HepG2 (cell line): ENCODE measurements at regions not wholly inside any gene's neighbourhood (a gene's known extent, or its start where the extent isn't known, plus 50 kb on each side); places are given as distances from the start of the nearest gene placed in this dataset.
"Not testable (repeated sequence)": the region's sequence is repeated elsewhere in the genome, so short reads cannot be mapped to it uniquely, and the experiment has no call there.

Experiments used
- ATAC-seq: fragments of 200-7000 bp; cut with Tn5 transposase; 3 replicates; pipeline ENCODE4 v1.9.1; 2020; ENCODE audit warnings: mild to moderate bottlenecking, moderate library complexity
- BruUV-seq: library from RNA; stranded (reverse); fragments of 400-500 nt; replicated peaks from 2 replicates; lab custom pipeline; 2021; lab: Mats Ljungman, UMichigan
- CTCF ChIA-PET: fragments of 300-600 bp; formaldehyde crosslinking; extraction: SDS; loops from one replicate; lab custom pipeline; 2021; ENCODE audit warnings: low total read pairs, inconsistent platforms, low intra/inter-chr PET ratio; lab: Yijun Ruan, JAX
- POLR2A ChIA-PET: fragments of 350-600 bp; sonication (Branson Sonifier 250); formaldehyde crosslinking; loops from one replicate; lab custom pipeline; 2020; ENCODE audit warnings: antibody characterized with exemption, inconsistent platforms; lab: Yijun Ruan, JAX
- DNase-seq: peaks from one replicate; pipeline ENCODE4 v3.0.0-alpha.2; 2015; ENCODE audit warnings: low spot score
- FAIRE-seq: peaks from 3 replicates; lab custom pipeline; 2011; peaks lifted over from hg19 to GRCh38; lab: Jason Lieb, UNC
- H2AFZ ChIP-seq: one replicate; pipeline ENCODE4 v1.6.1; 2011; ENCODE audit warnings: low read length, inconsistent platforms
- H3K27ac ChIP-seq: fragments of 300-600 bp; 3 replicates; pipeline ENCODE4 v1.8.0; 2011; ENCODE audit warnings: mixed run types, mild to moderate bottlenecking, mixed read lengths, low read length, inconsistent platforms; ENCODE audit not compliant: insufficient read depth; ENCODE audit errors: extremely low read length
- H3K27me3 ChIP-seq, 2 experiments: fragments of 200-600 bp in 1 of 2; 2 replicates in 1 of 2; 3 replicates in 1 of 2; pipeline versions ENCODE4 v1.6.0 to v1.8.0; 2011; ENCODE audit warnings: low read length in 2 of 2, mild to moderate bottlenecking in 2 of 2, moderate library complexity in 2 of 2, inconsistent platforms in 1 of 2; ENCODE audit not compliant: insufficient read depth in 2 of 2, control insufficient read depth in 1 of 2
- H3K36me3 ChIP-seq, 2 experiments: fragments of 200-600 bp in 1 of 2; replicated peaks in 1 of 2; 2 replicates in 1 of 2; 3 replicates in 1 of 2; pipeline versions ENCODE4 v1.5.1 to v1.8.0; 2011; ENCODE audit warnings: low read length in 2 of 2, inconsistent platforms in 1 of 2; ENCODE audit not compliant: insufficient read depth in 2 of 2, control insufficient read depth in 1 of 2
- H3K4me1 ChIP-seq: 2 replicates; pipeline ENCODE4 v1.5.1; 2012; ENCODE audit warnings: low read length, inconsistent platforms; ENCODE audit not compliant: insufficient read depth
- H3K4me2 ChIP-seq: 2 replicates; pipeline ENCODE4 v1.6.0; 2011; ENCODE audit warnings: low read depth, low read length, inconsistent platforms
- H3K4me3 ChIP-seq, 3 experiments: fragments of 200-600 bp in 1 of 3; sonication (generic), shearing (Covaris generic) in 1 of 3; replicated peaks in 1 of 3; 2 replicates each; pipeline ENCODE4 v1.5.1; 2011 to 2016; ENCODE audit warnings: low read length in 3 of 3, inconsistent platforms in 2 of 3, low read depth in 2 of 3, mild to moderate bottlenecking in 2 of 3, control low read depth in 1 of 3, mixed read lengths in 1 of 3; ENCODE audit not compliant: insufficient read depth in 1 of 3
- H3K79me2 ChIP-seq: one replicate; pipeline ENCODE4 v1.6.1; 2011; ENCODE audit warnings: low read length, inconsistent platforms; ENCODE audit not compliant: insufficient read depth
- H3K9ac ChIP-seq: 2 replicates; pipeline ENCODE4 v1.6.0; 2011; ENCODE audit warnings: mild to moderate bottlenecking, low read depth, low read length, inconsistent platforms; ENCODE audit not compliant: insufficient read depth
- H3K9me3 ChIP-seq: 2 replicates; pipeline ENCODE4 v1.5.1; 2012; ENCODE audit warnings: mild to moderate bottlenecking, low read length
- H4K20me1 ChIP-seq: 2 replicates; pipeline ENCODE4 v1.6.0; 2011; ENCODE audit warnings: inconsistent platforms, mild to moderate bottlenecking, low read length, moderate library complexity; ENCODE audit not compliant: insufficient read depth
- ARID3A ChIP-seq: IDR thresholded peaks from 2 replicates; pipeline ENCODE4 v1.6.1; 2012; ENCODE audit warnings: low read depth, low read length, improper control_type of control experiment
- CEBPZ ChIP-seq: IDR thresholded peaks from 2 replicates; pipeline ENCODE4 v1.6.1; 2012; ENCODE audit warnings: low read length, improper control_type of control experiment
- CTCF ChIP-seq: sonication (generic); formaldehyde crosslinking; IDR thresholded peaks from 2 replicates; pipeline ENCODE4 v1.5.0; 2020; ENCODE audit warnings: mild to moderate bottlenecking, missing genetic modification reagents, moderate library complexity
- MEF2D ChIP-seq: sonication (generic); formaldehyde crosslinking; IDR thresholded peaks from 2 replicates; pipeline ENCODE4 v1.5.1; 2020; ENCODE audit warnings: mild to moderate bottlenecking, missing genetic modification reagents
- MXD4 ChIP-seq: IDR thresholded peaks from 2 replicates; pipeline ENCODE4 v1.6.1; 2016; ENCODE audit warnings: mild to moderate bottlenecking, missing biosample characterization, missing genetic modification reagents
- SSRP1 ChIP-seq: IDR thresholded peaks from 2 replicates; pipeline ENCODE4 v1.6.1; 2016; ENCODE audit warnings: control low read depth
- SYNCRIP ChIP-seq: fragments of 200-400 bp; formaldehyde crosslinking; IDR thresholded peaks from 2 replicates; pipeline ENCODE4 v1.6.1; 2018; ENCODE audit warnings: mild to moderate bottlenecking, low read depth, low read length; ENCODE audit not compliant: insufficient read depth
- ZBTB1 ChIP-seq: sonication (generic); formaldehyde crosslinking; IDR thresholded peaks from 2 replicates; pipeline ENCODE4 v1.4.0; 2020; ENCODE audit warnings: missing genetic modification reagents, borderline replicate concordance
- ZBTB8A ChIP-seq: sonication (generic); formaldehyde crosslinking; IDR thresholded peaks from 2 replicates; pipeline ENCODE4 v1.4.0; 2020; ENCODE audit warnings: mild to moderate bottlenecking, low read depth, missing genetic modification reagents, borderline replicate concordance
- ZNF775 ChIP-seq: sonication (generic); formaldehyde crosslinking; IDR thresholded peaks from 2 replicates; pipeline ENCODE4 v1.4.0; 2020; ENCODE audit warnings: missing genetic modification reagents, mild to moderate bottlenecking, moderate library complexity, borderline replicate concordance
- WGBS: methylation state at CpG from one replicate; pipeline ENCODE4 v1.1.6; 2017; ENCODE audit warnings: low lambda C conversion rate; 5-methylcytosine and 5-hydroxymethylcytosine counted together
- in situ Hi-C: cut with HindIII; loops from 2 replicates; pipeline ENCODE4 v1.10.0; 2017; ENCODE audit warnings: low pct_unique_long_range_greater_than_20kb; ENCODE audit not compliant: extremely low pct_ligation_motif_present
- intact Hi-C: fragments of 100-400 bp; cut with micrococcal nuclease; formaldehyde crosslinking; loops from one replicate; pipeline ENCODE4 v1.10.0; 2022; ENCODE audit not compliant: unreplicated experiment

- in situ Hi-C loops (no loop called here), intact Hi-C loops (no loop called here)
- no peak for DNase-seq
- POLR2A ChIA-PET = no interaction called here
- Histone ChIP-seq H3K36me3 (no peaks in the 10 kb centered on the region), H3K27ac (no peak overlapping the region), H3K9ac (no peak overlapping the region), H3K4me2 (no peak overlapping the region), H3K27me3 (no peaks in the 10 kb centered on the region), H3K9me3 (no peaks in the 10 kb centered on the region), H3K4me1 (no peaks in the 10 kb centered on the region), H4K20me1 (no peaks in the 10 kb centered on the region), H2AFZ (no peak overlapping the region), H3K79me2 (no peaks in the 10 kb centered on the region), H3K4me3 (no peak overlapping the region)
- ATAC-seq = no peak
- TF ChIP-seq CEBPZ = no peak
- no peak for TF ChIP-seq ARID3A
- TF ChIP-seq MXD4 (CRISPR knock-in tag) = no peak
- TF ChIP-seq CTCF (CRISPR knock-in tag) = no peak
- no peak for TF ChIP-seq SSRP1 (CRISPR knock-in tag)
- no peak for TF ChIP-seq SYNCRIP
- no peak for TF ChIP-seq ZNF775
- no peak for TF ChIP-seq MEF2D (CRISPR knock-in tag)
- TF ChIP-seq ZBTB8A (CRISPR knock-in tag) = no peak
- TF ChIP-seq ZBTB1 (CRISPR knock-in tag) = no peak
- 11% methylated on average over 6 of the region's 6 CpGs for WGBS
- no peak for FAIRE-seq
- BruUV-seq = no TSS peak
- CTCF ChIA-PET = no interaction called here
Measured at GRCh38 chr15:20407553-20407952, 134.0 kb downstream of the GOLGA6L6 start.

- DNase-seq, ATAC-seq, H3K4me2 ChIP-seq, in situ Hi-C loops, H2AFZ ChIP-seq, H3K36me3 ChIP-seq, H3K4me3 ChIP-seq, H3K9ac ChIP-seq, CTCF ChIA-PET, H3K9me3 ChIP-seq, intact Hi-C loops, H3K27me3 ChIP-seq, H3K4me1 ChIP-seq, POLR2A ChIA-PET, BruUV-seq, H3K79me2 ChIP-seq, H4K20me1 ChIP-seq, FAIRE-seq, H3K27ac ChIP-seq: not testable (repeated sequence)
- 0% methylated on average over 1 of the region's 1 CpG for WGBS
Measured at GRCh38 chr15:20404571-20404970, 137.0 kb downstream of the GOLGA6L6 start.
